ENCODE measurements at regions not wholly inside any gene's neighbourhood (a gene's known extent, or its start where the extent isn't known, plus 50 kb on each side); places are given as distances from the start of the nearest gene placed in this dataset.

DNA sequence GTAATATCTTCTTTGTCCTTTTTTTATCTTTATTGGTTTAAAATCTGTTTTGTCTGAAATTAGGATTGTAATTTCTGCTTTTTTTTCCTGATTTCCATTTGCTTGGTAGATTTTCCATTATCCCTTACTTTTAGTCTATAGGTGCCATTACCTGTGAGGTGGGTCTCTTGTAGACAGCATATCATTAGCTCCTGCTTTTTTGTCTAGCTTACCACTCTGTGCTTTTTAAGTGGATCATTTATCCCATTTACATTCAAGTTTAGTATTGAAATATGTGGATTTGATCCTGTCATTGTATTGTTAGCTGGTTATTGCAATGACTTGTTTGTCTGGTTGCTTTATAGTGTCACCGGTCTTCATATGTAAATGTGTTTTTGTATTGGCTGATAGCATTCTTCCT is 958.6 kb upstream of the SLIT2 start:
- H3K4me3 Mint-ChIP-seq (ENCODE audit: unreplicated experiment): no peak overlapping the region
- POLR2A ChIA-PET: no interaction called here
- H3K4me1 ChIP-seq: no peaks in the 10 kb centered on the region
- no peak for TF ChIP-seq CTCF (IDR thresholded peaks at IDR 0.05; ENCODE audit: insufficient read depth in 1 of 2, low read depth in 1 of 2, low read length in 1 of 2, severe bottlenecking in 1 of 2, unreplicated experiment in 1 of 2)
- no peak overlapping the region for H3K27ac Mint-ChIP-seq (ENCODE audit: unreplicated experiment)
- H3K27me3 ChIP-seq (replicated peaks; ENCODE audit: control insufficient read depth, insufficient read depth, low read length): no peaks in the 10 kb centered on the region
- no peaks in the 10 kb centered on the region for H3K36me3 Mint-ChIP-seq (ENCODE audit: insufficient read depth, unreplicated experiment)
- H3K9me3 ChIP-seq: peaks cover 8% of the 10 kb centered on the region
- peaks cover 42% of the 10 kb centered on the region for H3K9me3 Mint-ChIP-seq (ENCODE audit: unreplicated experiment)
- no TSS peak for BruUV-seq (replicated peaks)
- no peaks in the 10 kb centered on the region for H3K36me3 ChIP-seq (ENCODE audit: control insufficient read depth, insufficient read depth, low read length)
- intact Hi-C loops (cut with micrococcal nuclease; ENCODE audit: unreplicated experiment): no loop called here
- H3K4me3 ChIP-seq (ENCODE audit: low read depth, low read length): no peak overlapping the region
- no peaks in the 10 kb centered on the region for H3K4me1 Mint-ChIP-seq (ENCODE audit: low read depth, unreplicated experiment)
- CTCF ChIA-PET: no interaction called here
- no peak for DNase-seq
- no peaks in the 10 kb centered on the region for H3K27me3 Mint-ChIP-seq (ENCODE audit: insufficient read depth, unreplicated experiment)

- Histone ChIP-seq H3K27me3 (replicated peaks; ENCODE audit: control insufficient read depth, insufficient read depth, low read length) (no peaks in the 10 kb centered on the region), H3K9me3 (no peaks in the 10 kb centered on the region), H3K36me3 (ENCODE audit: control insufficient read depth, insufficient read depth, low read length) (no peaks in the 10 kb centered on the region), H3K4me1 (no peaks in the 10 kb centered on the region), H3K4me3 (ENCODE audit: low read depth, low read length) (no peak overlapping the region)
- Mint-ChIP-seq H3K4me3 (ENCODE audit: unreplicated experiment) (no peak overlapping the region), H3K36me3 (ENCODE audit: insufficient read depth, unreplicated experiment) (no peaks in the 10 kb centered on the region), H3K27me3 (ENCODE audit: insufficient read depth, unreplicated experiment) (no peaks in the 10 kb centered on the region), H3K4me1 (ENCODE audit: low read depth, unreplicated experiment) (no peaks in the 10 kb centered on the region), H3K27ac (ENCODE audit: unreplicated experiment) (no peak overlapping the region), H3K9me3 (ENCODE audit: unreplicated experiment) (peaks cover 22% of the 10 kb centered on the region)
- no peak for DNase-seq
- ChIA-PET POLR2A (no interaction called here), CTCF (no interaction called here)
- intact Hi-C loops (cut with micrococcal nuclease; ENCODE audit: unreplicated experiment): no loop called here
- BruUV-seq (replicated peaks): no TSS peak
- no peak for TF ChIP-seq CTCF (IDR thresholded peaks at IDR 0.05; ENCODE audit: insufficient read depth in 1 of 2, low read depth in 1 of 2, low read length in 1 of 2, severe bottlenecking in 1 of 2, unreplicated experiment in 1 of 2)
Observed at GRCh38 chr4:19286924-19287323, 964.8 kb upstream of the SLIT2 start.

DNA sequence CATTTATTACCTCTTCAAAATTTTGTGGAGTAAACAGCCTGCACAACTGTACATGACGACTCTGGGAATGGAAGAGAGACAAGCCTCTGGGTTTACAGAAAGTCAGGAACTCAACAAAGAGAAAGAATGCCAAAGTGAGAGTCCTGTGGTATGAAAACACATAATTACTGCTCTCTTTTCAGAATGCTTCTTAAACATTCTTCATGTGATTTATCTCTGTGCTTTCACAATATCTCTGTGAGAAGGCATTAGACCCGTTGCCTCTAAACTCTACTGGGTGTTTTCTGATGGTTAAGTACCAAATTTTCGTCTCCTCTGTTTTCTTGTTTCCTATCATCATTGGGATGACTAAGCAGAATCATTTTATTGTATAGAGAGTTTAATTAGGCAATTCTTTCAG is 966.6 kb upstream of the SLIT2 start:
- BruUV-seq (replicated peaks): no TSS peak
- Mint-ChIP-seq H3K27me3 (ENCODE audit: insufficient read depth, unreplicated experiment) (no peaks in the 10 kb centered on the region), H3K4me3 (ENCODE audit: unreplicated experiment) (no peak overlapping the region), H3K4me1 (ENCODE audit: low read depth, unreplicated experiment) (no peaks in the 10 kb centered on the region), H3K27ac (ENCODE audit: unreplicated experiment) (no peak overlapping the region), H3K36me3 (ENCODE audit: insufficient read depth, unreplicated experiment) (no peaks in the 10 kb centered on the region), H3K9me3 (ENCODE audit: unreplicated experiment) (peaks cover 24% of the 10 kb centered on the region)
- ChIA-PET CTCF (no interaction called here), POLR2A (no interaction called here)
- H3K27me3 ChIP-seq (replicated peaks; ENCODE audit: control insufficient read depth, insufficient read depth, low read length): no peaks in the 10 kb centered on the region
- no peak overlapping the region for H3K4me3 ChIP-seq (ENCODE audit: low read depth, low read length)
- no peak for TF ChIP-seq CTCF (IDR thresholded peaks at IDR 0.05; ENCODE audit: insufficient read depth in 1 of 2, low read depth in 1 of 2, low read length in 1 of 2, severe bottlenecking in 1 of 2, unreplicated experiment in 1 of 2)
- intact Hi-C loops (cut with micrococcal nuclease; ENCODE audit: unreplicated experiment): no loop called here
- DNase-seq: no peak
- no peaks in the 10 kb centered on the region for H3K4me1 ChIP-seq
- H3K9me3 ChIP-seq: 0 out of 2 replicates have a peak, but pooled peaks cover 4% of the 10 kb centered on the region
- no peaks in the 10 kb centered on the region for H3K36me3 ChIP-seq (ENCODE audit: control insufficient read depth, insufficient read depth, low read length)

Measured in Caco-2 (cell line).